ENCODE measurements at regions not wholly inside any gene's neighbourhood (a gene's known extent, or its start where the extent isn't known, plus 50 kb on each side); places are given as distances from the start of the nearest gene placed in this dataset.

- H3K27ac ChIP-seq (ENCODE audit: low read length), result no peak overlapping the region
- no peaks in the 10 kb centered on the region for H3K27me3 ChIP-seq (ENCODE audit: control insufficient read depth, insufficient read depth, low read length)
- H3K4me1 ChIP-seq (ENCODE audit: control insufficient read depth, insufficient read depth, low read length), result no peaks in the 10 kb centered on the region
- H3K9me3 ChIP-seq (ENCODE audit: control insufficient read depth, low read depth, low read length), result no peaks in the 10 kb centered on the region
- WGBS (ENCODE audit: insufficient coverage, low lambda C conversion rate), result no CpG with 5 or more reads among the region's 3 CpGs
- no peak overlapping the region for H3K4me3 ChIP-seq (ENCODE audit: low read length)
- DNase-seq, result no peak
- H3K36me3 ChIP-seq (ENCODE audit: control insufficient read depth, insufficient read depth, low read length), result no peaks in the 10 kb centered on the region
Observed at GRCh38 chr11:121950160-121950559, 165.9 kb downstream of the BLID start.

- Histone ChIP-seq H3K27me3 (ENCODE audit: control insufficient read depth, insufficient read depth, low read length) (no peaks in the 10 kb centered on the region), H3K27ac (ENCODE audit: low read length) (no peak overlapping the region), H3K4me1 (ENCODE audit: control insufficient read depth, insufficient read depth, low read length) (no peaks in the 10 kb centered on the region), H3K9me3 (ENCODE audit: control insufficient read depth, low read depth, low read length) (no peaks in the 10 kb centered on the region), H3K36me3 (ENCODE audit: control insufficient read depth, insufficient read depth, low read length) (no peaks in the 10 kb centered on the region), H3K4me3 (ENCODE audit: low read length) (no peak overlapping the region)
- DNase-seq, result no peak
- no CpG with 5 or more reads among the region's 3 CpGs for WGBS (ENCODE audit: insufficient coverage, low lambda C conversion rate)
Observed at GRCh38 chr11:121946514-121946913, 169.5 kb downstream of the BLID start.

- no peaks in the 10 kb centered on the region for H3K36me3 ChIP-seq (ENCODE audit: control insufficient read depth, insufficient read depth, low read length)
- no peaks in the 10 kb centered on the region for H3K4me1 ChIP-seq (ENCODE audit: control insufficient read depth, insufficient read depth, low read length)
- H3K27ac ChIP-seq (ENCODE audit: low read length), result no peak overlapping the region
- DNase-seq, result no peak
- no peak overlapping the region for H3K4me3 ChIP-seq (ENCODE audit: low read length)
- H3K27me3 ChIP-seq (ENCODE audit: control insufficient read depth, insufficient read depth, low read length), result no peaks in the 10 kb centered on the region
- H3K9me3 ChIP-seq (ENCODE audit: control insufficient read depth, low read depth, low read length), result no peaks in the 10 kb centered on the region
- WGBS (ENCODE audit: insufficient coverage, low lambda C conversion rate), result no CpG with 5 or more reads among the region's 4 CpGs
Observed at GRCh38 chr11:121944556-121945230, 171.3 kb downstream of the BLID start.

- no peaks in the 10 kb centered on the region for H3K36me3 ChIP-seq (ENCODE audit: control insufficient read depth, insufficient read depth, low read length)
- DNase-seq, result no peak
Observed at GRCh38 chr11:121938076-121938475, 177.9 kb downstream of the BLID start.

GRCh38 chr11:121936781-121937447 lies 179.1 kb downstream of the BLID start:
- WGBS (ENCODE audit: insufficient coverage, low lambda C conversion rate), result 65% methylated on average over 4 of the region's 5 CpGs
- no peak overlapping the region for H3K27ac ChIP-seq (ENCODE audit: low read length)

More at GRCh38 chr11:121938076-121938475, 177.9 kb downstream of the BLID start:
- Histone ChIP-seq H3K9me3 (ENCODE audit: control insufficient read depth, low read depth, low read length) (no peaks in the 10 kb centered on the region), H3K27ac (ENCODE audit: low read length) (no peak overlapping the region), H3K27me3 (ENCODE audit: control insufficient read depth, insufficient read depth, low read length) (no peaks in the 10 kb centered on the region), H3K4me3 (ENCODE audit: low read length) (no peak overlapping the region), H3K4me1 (ENCODE audit: control insufficient read depth, insufficient read depth, low read length) (no peaks in the 10 kb centered on the region)
- no CpG with 5 or more reads among the region's 2 CpGs for WGBS (ENCODE audit: insufficient coverage, low lambda C conversion rate)

GRCh38 chr11:121936370-121936769 lies 179.6 kb downstream of the BLID start:
- H3K27me3 ChIP-seq (ENCODE audit: control insufficient read depth, insufficient read depth, low read length), result no peaks in the 10 kb centered on the region
- H3K27ac ChIP-seq (ENCODE audit: low read length), result no peak overlapping the region
- H3K4me3 ChIP-seq (ENCODE audit: low read length), result no peak overlapping the region
- no peaks in the 10 kb centered on the region for H3K36me3 ChIP-seq (ENCODE audit: control insufficient read depth, insufficient read depth, low read length)
- DNase-seq, result peak in 1 of 2 donors; percentile 21
- whole genome bisulfite sequencing (ENCODE audit: insufficient coverage, low lambda C conversion rate), result no CpG with 5 or more reads among the region's 1 CpG
- H3K4me1 ChIP-seq (ENCODE audit: control insufficient read depth, insufficient read depth, low read length), result no peaks in the 10 kb centered on the region
- H3K9me3 ChIP-seq (ENCODE audit: control insufficient read depth, low read depth, low read length), result no peaks in the 10 kb centered on the region

More at GRCh38 chr11:121936781-121937447, 179.1 kb downstream of the BLID start:
- H3K4me3 ChIP-seq (ENCODE audit: low read length), result no peak overlapping the region
- no peaks in the 10 kb centered on the region for H3K9me3 ChIP-seq (ENCODE audit: control insufficient read depth, low read depth, low read length)
- no peaks in the 10 kb centered on the region for H3K4me1 ChIP-seq (ENCODE audit: control insufficient read depth, insufficient read depth, low read length)
- H3K27me3 ChIP-seq (ENCODE audit: control insufficient read depth, insufficient read depth, low read length), result no peaks in the 10 kb centered on the region
- no peaks in the 10 kb centered on the region for H3K36me3 ChIP-seq (ENCODE audit: control insufficient read depth, insufficient read depth, low read length)
- no peak for DNase-seq

GRCh38 chr11:121933694-121934093 lies 182.3 kb downstream of the BLID start:
- Histone ChIP-seq H3K4me1 (ENCODE audit: control insufficient read depth, insufficient read depth, low read length) (peaks cover 8% of the 10 kb centered on the region), H3K27me3 (ENCODE audit: control insufficient read depth, insufficient read depth, low read length) (peaks cover 3% of the 10 kb centered on the region), H3K4me3 (ENCODE audit: low read length) (no peak overlapping the region), H3K36me3 (ENCODE audit: control insufficient read depth, insufficient read depth, low read length) (no peaks in the 10 kb centered on the region), H3K9me3 (ENCODE audit: control insufficient read depth, low read depth, low read length) (no peaks in the 10 kb centered on the region), H3K27ac (ENCODE audit: low read length) (no peak overlapping the region)
- no peak for DNase-seq
- WGBS (ENCODE audit: insufficient coverage, low lambda C conversion rate), result no CpG with 5 or more reads among the region's 2 CpGs

GRCh38 chr11:121933294-121933693 lies 182.7 kb downstream of the BLID start:
- H3K27me3 ChIP-seq (ENCODE audit: control insufficient read depth, insufficient read depth, low read length), result peaks cover 3% of the 10 kb centered on the region
- no peak for DNase-seq
- H3K27ac ChIP-seq (ENCODE audit: low read length), result no peak overlapping the region
- no peak overlapping the region for H3K4me3 ChIP-seq (ENCODE audit: low read length)
- no peaks in the 10 kb centered on the region for H3K9me3 ChIP-seq (ENCODE audit: control insufficient read depth, low read depth, low read length)
- no peaks in the 10 kb centered on the region for H3K36me3 ChIP-seq (ENCODE audit: control insufficient read depth, insufficient read depth, low read length)
- H3K4me1 ChIP-seq (ENCODE audit: control insufficient read depth, insufficient read depth, low read length), result peaks cover 8% of the 10 kb centered on the region
- WGBS (ENCODE audit: insufficient coverage, low lambda C conversion rate), result no CpG with 5 or more reads among the region's 8 CpGs

GRCh38 chr11:121932646-121933185 lies 183.3 kb downstream of the BLID start:
- H3K27ac ChIP-seq (ENCODE audit: low read length), result no peak overlapping the region
- H3K27me3 ChIP-seq (ENCODE audit: control insufficient read depth, insufficient read depth, low read length), result peaks cover 3% of the 10 kb centered on the region
- H3K4me3 ChIP-seq (ENCODE audit: low read length), result no peak overlapping the region
- no peaks in the 10 kb centered on the region for H3K9me3 ChIP-seq (ENCODE audit: control insufficient read depth, low read depth, low read length)
- DNase-seq, result no peak
- peaks cover 8% of the 10 kb centered on the region for H3K4me1 ChIP-seq (ENCODE audit: control insufficient read depth, insufficient read depth, low read length)
- no CpG with 5 or more reads among the region's 3 CpGs for WGBS (ENCODE audit: insufficient coverage, low lambda C conversion rate)
- no peaks in the 10 kb centered on the region for H3K36me3 ChIP-seq (ENCODE audit: control insufficient read depth, insufficient read depth, low read length)

- WGBS (ENCODE audit: insufficient coverage, low lambda C conversion rate), result 60% methylated on average over 1 of the region's 4 CpGs
- peak; percentile 50 to 53 for DNase-seq
- H3K27ac ChIP-seq (ENCODE audit: low read length), result no peak overlapping the region
Observed at GRCh38 chr11:121931748-121932352, 184.2 kb downstream of the BLID start.

More at GRCh38 chr11:121931748-121932352, 184.2 kb downstream of the BLID start:
- Histone ChIP-seq H3K27me3 (ENCODE audit: control insufficient read depth, insufficient read depth, low read length) (peaks cover 3% of the 10 kb centered on the region), H3K4me1 (ENCODE audit: control insufficient read depth, insufficient read depth, low read length) (peaks cover 8% of the 10 kb centered on the region), H3K36me3 (ENCODE audit: control insufficient read depth, insufficient read depth, low read length) (no peaks in the 10 kb centered on the region), H3K9me3 (ENCODE audit: control insufficient read depth, low read depth, low read length) (no peaks in the 10 kb centered on the region), H3K4me3 (ENCODE audit: low read length) (no peak overlapping the region)
